ENCODE measurements at regions not wholly inside any gene's neighbourhood (a gene's known extent, or its start where the extent isn't known, plus 50 kb on each side); places are given as distances from the start of the nearest gene placed in this dataset.

DNA sequence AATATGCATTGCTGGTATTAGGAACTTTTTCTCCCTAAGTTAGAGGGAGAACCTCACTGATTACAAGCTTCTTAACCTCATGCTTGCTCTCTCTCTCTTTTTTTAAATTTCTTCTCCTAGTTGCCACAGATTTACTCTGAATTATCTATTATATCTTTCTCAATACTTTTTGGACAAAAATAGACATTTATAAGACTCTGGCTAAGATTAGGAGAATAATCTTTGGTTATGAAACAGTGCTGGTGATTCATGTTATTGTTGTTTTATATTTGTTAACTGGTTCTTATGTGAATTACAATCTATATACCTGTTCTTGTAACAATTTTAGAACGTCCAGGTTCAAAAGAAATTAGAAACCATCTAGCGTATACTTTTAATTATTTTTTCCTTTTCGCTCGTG lies 187.8 kb downstream of the OGFRL1 start:
- TF ChIP-seq CTCF (IDR thresholded peaks at IDR 0.05) (no peak), POLR2A (IDR thresholded peaks at IDR 0.05) (no peak)

All from testis (tissue), 2 donors.